Cerebellar nuclear complex (tissue), 1 donor: ENCODE measurements at regions not wholly inside any gene's neighbourhood (a gene's known extent, or its start where the extent isn't known, plus 50 kb on each side); places are given as distances from the start of the nearest gene placed in this dataset.
"Not testable (repeated sequence)": the region's sequence is repeated elsewhere in the genome, so short reads cannot be mapped to it uniquely, and the experiment has no call there.

Experiments
- DNase-seq, 2 experiments: peaks; one replicate each; lab custom pipeline; 2025; lab: John Stamatoyannopoulos, UW

DNA sequence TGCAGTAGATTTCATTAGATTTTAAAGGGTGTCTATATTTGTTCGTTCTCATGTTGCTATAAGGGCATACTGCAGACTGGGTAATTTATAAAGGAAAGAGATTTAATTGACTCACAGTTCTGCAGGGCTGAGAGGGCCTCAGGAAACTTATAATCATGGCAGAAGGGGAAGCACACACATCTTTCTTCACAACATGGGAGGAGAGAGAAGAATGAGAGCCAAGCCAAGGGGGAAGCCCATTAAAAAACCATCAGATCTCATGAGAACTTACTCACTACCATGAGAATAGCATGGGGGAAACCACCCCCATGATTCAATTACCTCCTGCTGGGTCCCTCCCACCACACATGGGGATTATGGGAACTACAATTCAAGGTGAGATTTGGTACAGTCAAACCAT, 99.5 kb upstream of the TCF21 start:
- DNase-seq: not testable (repeated sequence)

DNA sequence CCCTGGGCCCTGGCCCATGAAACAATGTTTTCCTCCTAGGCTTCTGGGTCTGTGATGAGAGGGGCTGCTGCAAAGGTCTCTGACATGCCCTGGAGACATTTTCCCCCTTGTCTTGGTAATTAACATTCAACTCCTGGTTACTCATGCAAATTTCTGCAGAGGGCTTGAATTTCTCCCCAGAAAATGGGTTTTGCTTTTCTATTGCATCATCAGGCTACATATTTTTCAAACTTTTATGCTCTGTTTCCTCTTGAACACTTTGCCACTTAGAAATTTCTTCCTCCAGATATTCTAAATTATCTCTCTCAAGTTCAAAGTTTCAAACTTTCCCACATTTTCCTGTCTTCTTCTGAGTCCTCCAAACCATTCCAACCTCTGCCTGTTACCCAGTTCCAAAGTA, 98.2 kb upstream of the TCF21 start:
- not testable (repeated sequence) for DNase-seq

DNA sequence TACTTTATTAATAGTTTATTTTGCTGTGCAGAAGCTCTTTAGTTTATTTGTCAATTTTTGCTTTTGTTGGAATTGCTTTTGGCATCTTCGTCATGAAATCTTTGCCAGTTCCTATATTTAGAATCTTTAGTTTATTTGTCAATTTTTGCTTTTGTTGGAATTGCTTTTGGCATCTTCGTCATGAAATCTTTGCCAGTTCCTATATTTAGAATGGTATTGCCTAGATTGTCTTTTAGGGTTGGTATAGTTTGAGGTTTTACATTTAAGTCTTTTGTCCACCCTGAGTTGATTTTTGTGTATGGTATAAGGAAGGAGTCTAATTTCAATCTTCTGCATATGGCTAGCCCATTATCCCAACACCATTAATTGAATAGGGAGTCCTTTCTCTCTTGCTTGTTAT, 93.9 kb upstream of the TCF21 start:
- DNase-seq: not testable (repeated sequence)

DNA sequence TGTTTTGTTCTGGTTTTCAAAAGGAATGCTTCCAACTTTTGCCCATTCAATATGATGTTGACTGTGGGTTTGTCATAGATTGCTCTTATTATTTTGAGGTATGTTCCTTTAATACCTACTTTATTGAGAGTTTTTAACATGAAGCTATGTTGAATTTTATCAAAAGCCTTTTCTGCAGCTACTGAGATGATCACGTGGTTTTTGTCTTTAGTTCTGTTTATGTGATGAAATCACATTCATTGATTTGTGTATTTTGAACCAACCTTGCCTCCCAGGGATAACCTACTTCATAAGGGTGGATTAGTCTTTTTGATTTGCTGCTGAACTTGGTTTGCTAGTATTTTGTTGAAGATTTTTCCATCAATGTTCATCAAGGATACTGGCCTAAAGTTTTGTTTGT, 92.7 kb upstream of the TCF21 start:
- no peak for DNase-seq

DNA sequence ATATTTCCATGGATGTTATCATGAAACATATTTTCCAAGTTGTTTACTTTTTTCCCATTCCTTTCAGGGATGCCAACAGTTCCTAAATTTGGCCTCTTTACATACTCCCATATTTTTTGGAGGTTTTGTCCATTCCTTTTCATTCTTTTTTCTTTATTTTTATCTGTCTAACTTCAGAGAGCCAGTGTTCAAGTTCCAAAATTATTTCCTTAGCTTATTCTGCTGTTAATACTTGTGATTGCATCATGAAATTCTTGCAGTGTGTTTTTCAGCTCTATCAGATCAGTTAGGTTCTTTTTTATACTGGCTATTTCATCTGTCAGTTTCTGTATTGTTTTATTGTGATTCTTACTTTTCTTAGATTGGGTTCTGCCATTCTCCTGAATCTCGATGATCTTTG, 89.9 kb upstream of the TCF21 start:
- DNase-seq: no peak

DNA sequence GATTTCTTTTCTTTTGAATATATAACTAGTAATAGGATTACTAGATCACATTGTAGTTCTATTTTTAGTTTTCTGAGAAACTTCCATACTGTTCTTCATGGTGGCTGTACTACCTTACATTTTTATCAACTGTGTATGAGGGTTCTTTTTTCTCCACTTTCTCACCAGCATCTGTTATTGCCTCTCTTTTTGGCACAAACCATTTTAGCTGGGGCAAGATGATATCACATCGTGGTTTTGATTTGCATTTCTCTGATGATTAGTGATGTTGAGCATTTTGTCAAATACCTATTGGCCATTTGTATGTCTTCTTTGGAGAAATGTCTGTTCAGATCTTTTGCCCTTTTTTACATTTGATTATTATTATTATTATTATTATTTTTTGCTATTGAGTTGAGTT, 86.1 kb upstream of the TCF21 start:
- DNase-seq: no peak

DNA sequence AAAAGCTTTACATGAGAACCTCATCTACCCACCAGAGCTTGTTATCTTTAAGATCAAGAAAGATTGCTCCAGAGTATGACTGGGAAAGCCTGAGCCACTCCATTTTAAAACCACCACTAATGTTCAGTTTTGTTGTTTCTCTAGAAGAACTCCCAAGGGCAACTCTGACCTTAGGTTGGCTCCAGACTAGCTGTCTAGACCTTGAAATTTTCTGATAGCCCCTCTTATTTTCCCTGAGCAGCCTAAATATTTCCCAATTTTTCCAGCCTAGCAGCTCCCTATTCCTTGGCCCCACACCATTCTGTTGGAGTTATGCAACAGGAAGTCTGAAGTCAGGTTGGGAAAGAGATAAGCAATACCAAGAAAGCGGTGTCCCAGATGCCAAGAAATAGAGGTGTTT, 84.6 kb upstream of the TCF21 start:
- no peak for DNase-seq

DNA sequence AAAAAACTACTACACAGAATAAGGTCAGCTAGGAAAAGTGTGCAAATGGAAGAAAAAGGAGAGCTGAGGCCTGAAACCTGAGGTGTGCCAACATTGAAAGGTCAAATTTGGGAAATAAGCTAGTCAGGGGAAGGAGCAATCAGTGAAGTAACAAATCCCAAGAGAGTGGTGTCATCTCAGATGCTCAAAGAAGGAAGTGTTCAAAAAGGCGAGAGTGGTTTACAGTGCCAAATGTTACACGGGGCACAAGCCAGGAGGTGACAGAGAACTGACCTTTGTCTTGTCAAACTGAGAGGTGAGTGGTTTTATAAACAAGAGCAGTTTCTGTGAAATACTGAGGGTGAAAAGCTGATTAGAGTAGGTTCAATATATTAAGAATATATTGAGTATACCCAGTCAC, 83.0 kb upstream of the TCF21 start:
- DNase-seq: no peak

DNA sequence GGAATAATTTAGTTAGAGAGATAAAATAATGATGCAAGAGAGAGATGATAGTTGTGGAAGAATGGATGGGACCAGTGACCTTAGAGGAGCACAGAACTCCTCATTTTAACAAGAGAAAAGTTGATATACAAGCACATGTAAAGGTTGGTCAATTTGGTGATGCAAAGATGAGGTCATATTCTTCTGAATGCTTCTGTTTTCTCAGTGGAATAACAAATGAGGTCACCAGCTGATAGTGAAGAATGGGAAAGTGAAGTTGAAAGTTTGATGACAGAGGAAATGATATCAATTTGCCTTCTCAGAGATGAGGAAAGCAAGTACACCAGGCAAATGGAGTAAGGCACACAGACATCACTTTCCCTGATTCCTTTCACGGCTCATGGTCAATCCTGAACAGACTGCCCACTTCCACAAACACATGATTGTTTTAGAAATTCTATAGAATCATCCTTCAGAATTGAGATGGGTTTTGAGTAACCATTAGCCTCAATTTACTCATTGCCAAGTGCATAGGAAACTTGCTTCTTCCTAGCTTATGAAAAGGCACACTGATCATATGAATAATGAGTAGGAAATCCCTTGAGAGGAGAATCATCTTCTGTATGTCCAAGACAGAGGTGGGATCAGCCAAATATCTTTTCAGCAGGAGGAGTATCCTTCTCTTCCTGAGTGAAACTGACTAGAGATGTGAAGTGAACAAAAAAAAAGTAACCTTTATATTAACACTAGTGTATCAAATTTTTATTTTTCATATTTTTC, 82.4 kb upstream of the TCF21 start:
- DNase-seq: no peak

DNA sequence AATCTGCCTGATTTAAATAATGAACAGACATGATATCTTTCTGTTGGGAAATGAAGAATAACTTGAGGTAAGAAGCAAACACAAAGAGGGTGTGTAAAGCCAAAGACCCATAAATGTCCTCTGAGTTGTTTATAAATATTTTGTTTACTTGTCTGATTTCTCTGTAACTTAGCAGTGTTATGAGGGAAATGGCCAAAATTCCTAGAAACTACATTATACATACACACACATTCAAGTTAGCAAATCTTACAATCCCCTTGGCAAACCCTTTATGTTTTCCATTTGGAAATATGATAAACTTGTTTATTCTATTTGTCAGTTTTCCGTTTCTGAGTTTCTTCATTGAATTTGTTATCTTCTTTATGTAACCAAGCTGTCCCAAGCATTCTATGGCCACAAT, 81.4 kb upstream of the TCF21 start:
- no peak for DNase-seq

DNA sequence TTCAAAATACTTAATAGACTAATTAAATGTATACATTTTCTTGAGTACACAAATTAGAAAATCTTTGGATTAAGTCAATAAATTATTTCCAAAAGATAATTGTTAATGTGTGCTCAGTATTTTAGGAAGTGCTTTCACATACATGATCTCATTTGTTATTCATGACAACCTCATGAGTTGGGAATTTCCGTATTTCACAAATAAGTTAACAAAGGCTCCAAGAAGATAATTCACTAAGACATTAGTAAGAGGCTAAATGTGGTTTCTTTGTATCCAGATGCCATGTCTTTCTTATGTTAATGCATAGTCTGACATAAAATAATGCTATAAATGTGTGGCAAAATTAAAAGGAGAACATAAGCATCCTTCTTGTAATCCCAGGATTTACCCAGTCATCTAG, 79.5 kb upstream of the TCF21 start:
- DNase-seq: no peak

DNA sequence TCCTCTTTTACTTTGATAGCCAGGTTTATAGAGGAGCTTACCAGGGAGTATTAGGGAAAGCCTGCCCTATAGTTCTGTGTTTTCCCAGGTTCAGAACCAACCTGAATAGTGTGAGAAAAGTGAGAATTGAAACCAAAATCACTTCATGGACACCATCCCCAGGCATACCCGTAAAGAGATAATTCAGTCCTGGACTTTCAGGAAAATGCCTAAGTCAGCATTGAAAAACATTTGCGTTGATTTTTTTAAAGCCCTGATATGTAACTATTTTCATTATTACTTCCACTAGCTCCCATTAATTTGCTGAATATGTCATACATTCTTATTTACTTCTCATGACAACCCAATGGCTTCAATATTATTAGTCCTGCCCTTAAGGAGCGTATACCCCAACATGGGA, 77.4 kb upstream of the TCF21 start:
- no peak for DNase-seq

DNA sequence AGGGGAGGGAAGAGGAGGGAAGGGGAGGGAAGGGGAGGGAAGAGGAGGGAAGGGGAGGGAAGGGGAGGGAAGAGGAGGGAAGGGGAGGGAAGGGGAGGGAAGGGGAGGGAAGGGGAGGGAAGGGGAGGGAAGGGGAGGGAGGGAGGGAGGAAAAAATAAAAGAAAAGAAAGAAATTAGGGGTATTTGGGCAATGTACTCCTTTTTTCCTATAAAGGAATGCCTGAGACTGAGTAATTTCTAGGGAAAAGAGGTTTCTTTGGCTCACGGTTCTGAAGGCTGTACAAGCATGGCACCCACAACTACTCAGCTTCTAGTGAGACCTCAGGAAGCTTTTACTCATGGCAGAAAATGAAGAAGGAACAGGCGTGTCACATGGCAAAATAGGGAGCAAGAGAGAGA, 76.5 kb upstream of the TCF21 start:
- DNase-seq: not testable (repeated sequence)

DNA sequence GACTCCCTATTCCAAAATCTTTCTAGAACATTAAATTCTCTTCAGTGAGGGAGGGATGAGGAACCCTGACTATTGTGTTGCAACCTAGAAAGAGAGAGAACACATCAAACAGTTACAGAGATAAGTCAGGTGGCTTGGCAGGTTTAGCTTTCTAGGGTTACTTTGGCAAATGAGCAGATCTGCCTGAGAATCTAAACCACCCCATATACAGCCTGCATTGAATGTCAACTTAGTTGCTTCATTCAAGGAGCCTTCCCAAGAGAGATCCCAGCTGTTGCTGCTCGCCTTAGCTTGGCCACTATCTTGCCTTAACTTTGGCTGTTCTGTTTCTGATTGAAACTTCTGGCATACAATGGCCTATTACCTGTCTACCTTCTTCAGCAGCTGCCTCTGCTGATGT, 74.7 kb upstream of the TCF21 start:
- DNase-seq: no peak

DNA sequence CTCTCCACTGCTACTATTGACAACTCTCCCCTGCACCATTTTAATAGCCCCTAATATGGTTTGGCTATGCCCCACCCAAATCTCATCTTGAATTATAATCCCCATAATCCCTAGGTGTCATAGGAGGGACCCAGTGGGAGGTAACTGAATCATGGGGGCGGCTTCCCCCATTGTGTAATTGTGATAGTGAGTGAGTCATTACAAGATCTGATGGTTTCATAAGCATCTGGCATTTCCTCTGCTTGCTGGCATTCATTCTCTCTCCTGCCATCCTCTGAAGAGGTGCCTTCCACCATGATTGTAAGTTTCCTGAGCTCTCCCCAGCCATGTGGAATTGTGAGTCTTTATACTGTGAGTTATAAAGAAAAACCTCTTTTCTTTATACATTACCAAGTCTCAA, 74.1 kb upstream of the TCF21 start:
- DNase-seq: no peak

DNA sequence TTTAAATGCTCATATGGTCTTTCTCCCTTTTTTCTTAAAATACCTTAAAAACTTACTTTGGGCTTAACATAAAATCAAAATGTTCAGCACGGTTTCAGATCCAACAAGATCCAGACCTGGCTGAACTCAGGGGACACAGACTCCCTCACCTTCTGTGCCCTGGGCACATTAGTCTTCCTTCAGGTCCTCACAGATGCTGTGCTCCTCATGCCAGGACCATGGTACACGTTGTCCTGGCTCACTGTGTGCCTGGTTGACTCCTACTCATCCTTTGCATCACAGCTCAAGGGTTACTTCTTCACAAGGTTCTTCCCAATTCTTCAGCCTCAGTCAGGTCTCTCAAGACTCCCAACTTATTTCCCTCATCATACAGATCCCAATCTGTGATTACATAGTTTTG, 73.6 kb upstream of the TCF21 start:
- DNase-seq: no peak

DNA sequence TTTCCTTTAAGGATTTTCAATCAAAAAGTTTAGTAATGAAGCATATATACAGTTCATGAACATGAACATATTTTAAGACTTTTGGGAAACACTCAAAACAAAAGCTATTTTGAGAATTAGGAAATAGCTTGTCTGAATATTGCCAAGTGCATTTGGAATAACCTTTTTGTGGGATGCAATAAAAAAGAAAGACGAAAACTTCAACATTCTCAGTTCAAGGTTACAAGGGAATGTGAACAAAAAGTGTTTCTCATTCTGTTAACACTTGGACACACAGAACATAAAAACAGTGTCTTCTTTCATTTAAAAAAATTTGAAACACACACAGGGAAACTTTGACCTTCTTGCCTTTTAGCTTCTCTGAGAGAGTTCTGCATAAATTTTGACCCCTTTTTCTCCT, 72.7 kb upstream of the TCF21 start:
- no peak for DNase-seq

DNA sequence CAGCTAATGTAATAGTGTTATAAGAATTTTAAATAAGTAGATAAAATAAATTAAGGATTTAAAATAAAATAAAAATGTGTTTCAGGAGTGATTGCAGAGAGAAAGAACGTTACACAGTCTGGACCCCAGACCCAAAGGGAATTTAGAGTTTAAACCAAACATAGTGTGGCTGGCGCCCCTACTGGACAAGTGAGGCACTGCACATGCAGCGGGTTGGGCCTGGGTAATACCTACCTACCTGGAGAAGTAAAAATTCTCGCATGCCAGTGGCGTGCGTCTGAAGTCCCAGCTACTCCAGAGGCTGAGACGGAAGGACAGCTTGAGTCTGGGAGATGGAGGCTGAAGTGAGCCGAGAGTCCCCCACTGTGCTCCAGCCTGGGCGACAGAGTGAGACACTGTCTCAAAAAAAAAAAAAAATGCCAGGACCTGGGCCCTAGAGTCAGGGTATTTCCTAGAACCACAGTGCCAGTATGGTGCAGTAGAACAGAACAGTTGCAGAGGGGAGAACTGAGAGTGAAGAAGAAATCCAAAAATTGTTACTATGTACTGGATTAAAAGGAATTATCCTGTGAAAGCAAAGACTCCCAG, 71.4 kb upstream of the TCF21 start:
- DNase-seq: no peak

DNA sequence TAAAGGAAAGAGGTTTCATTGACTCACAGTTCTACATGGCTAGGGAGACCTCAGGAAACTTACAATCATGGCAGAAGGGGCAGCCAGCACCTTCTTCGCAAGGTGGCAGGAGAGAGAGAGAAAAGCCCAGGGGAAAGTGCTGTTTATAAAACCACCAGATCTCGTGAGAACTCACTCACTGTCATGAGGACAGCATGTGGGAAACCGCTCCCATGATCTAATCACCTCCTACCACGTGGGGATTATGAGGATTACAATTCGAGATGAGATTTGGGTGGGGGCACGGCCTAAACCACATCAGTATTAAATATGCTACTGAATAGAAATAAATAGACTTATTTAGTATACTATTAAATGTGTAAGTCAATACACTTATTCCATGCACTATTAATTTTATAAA, 70.6 kb upstream of the TCF21 start:
- no peak for DNase-seq

DNA sequence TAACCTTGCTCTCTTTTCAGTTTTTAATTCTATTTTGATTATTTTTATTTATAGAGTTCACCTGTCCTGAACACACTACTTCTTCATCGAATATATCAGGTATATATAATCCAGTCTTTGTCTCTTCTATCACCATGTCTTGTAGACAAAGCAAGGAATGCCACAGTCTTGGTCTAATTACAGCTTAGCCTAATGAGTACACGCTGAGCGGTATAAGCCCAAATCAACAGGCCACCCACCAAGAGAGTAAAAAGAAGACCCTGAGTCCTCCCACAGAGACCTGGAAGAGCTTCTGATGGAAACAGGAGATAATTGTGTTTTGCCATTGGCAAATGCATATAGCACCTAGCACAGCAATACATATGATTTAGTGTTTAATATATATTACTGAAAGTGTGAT, 68.7 kb upstream of the TCF21 start:
- no peak for DNase-seq

DNA sequence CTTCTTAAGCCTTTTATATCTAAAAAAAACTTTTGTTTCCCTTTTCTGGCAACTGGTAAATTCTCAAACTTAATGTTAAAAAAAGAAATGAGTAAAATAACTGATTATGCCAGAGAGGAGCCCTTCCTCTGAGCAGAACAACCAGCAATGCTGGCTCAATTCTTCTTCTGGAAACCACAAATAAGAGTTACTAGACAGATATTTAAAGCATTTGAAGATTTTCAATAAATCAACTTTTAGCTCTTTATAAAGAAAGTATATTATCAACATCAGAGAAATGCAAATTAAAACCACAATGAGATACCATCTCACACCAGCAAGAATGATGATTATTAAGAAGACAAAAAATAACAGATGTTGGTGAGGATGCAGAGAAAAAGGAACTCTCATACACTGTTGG, 61.1 kb upstream of the TCF21 start:
- DNase-seq: no peak

DNA sequence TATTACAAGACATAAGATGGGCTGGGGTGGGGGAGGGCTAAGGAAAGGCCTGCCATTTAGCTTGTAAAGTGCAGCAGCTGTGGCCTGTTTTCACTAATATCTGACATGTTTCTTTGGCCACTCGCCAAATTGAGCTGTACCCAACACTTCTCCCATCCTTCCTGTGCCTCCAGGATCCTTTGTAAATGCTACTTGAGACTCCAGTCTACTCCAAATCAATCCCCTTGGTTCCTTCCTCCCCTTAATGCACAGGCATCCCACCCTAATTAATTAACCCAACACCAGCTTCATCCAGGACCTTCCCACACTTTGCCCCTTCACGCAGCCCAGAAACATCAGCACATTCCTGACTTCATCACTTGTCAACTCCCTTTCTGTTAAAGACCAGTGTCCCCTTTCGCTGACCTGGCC, 55.0 kb upstream of the TCF21 start:
- DNase-seq: no peak

DNA sequence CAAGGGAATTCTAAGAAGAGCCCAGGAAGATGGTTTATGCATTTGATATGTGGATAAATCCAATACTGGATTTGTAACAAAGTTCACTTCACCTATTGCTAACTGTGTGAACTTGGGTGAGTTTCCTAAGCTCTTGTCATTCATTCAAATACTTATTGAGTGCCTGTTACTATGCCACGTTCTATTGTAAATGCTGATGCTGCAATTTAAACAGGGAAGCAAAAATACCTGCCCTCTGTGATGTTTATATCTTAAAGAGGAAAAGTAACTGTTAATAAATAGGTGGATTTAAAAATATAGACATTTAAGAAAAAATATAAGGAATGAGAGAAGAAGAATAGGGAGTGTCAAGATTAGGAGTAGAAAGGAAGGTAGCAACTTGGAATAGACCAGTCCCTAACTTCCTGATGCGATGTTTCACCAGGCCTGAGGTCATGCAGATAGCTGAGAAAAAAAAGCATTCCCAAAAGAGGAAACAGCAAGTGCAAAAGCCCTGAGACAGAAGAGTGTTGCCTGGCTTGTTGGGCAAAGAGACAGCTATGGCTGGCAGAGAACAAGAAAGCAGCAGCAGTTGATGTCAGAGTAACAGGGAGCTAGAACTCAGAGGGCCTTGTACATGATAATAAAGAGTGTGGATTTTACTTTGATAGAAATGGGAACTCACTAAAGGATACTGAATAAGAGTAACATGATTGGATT, 54.3 kb upstream of the TCF21 start:
- no peak for DNase-seq

DNA sequence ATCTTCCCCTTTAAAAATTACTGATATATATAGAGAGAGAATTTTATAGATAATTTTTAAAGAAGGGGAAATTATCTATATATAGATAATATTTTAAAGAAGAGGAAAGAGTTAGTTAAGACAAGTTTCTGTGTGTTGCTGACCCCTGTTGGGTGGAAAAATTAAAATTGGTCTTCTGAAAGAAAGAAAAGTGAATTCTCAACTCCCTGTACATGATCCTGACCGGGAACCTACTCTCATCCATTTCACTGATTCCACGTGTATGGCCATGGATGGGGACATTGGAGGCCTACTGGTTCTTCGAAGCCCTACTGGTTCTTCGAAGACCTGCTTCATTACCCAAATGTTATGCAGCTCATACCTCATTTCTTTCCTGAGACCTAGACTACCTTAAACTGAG, 53.0 kb upstream of the TCF21 start:
- DNase-seq: no peak
